ENCODE measurements at regions not wholly inside any gene's neighbourhood (a gene's known extent, or its start where the extent isn't known, plus 50 kb on each side); places are given as distances from the start of the nearest gene placed in this dataset.

GRCh38 chr16:58948244-58948643 lies 214.1 kb upstream of the GOT2 start:
- peaks cover 0 to 5% (median 2%) of the 10 kb centered on the region in 4 donors for H3K9me3 ChIP-seq (ENCODE audit: control insufficient read depth in 4 of 4, low read length in 3 of 4)
- no peaks in the 10 kb centered on the region for H3K4me1 ChIP-seq (ENCODE audit: control insufficient read depth in 4 of 4, insufficient read depth in 4 of 4, low read length in 3 of 4)
- no peak overlapping the region for H3K9ac ChIP-seq (ENCODE audit: low read depth in 1 of 2, low read length in 2 of 2)
- TF ChIP-seq TAF1 (conservative IDR thresholded peaks at IDR 0.05): no peak
- TF ChIP-seq HNF4G (IDR thresholded peaks at IDR 0.05): no peak
- TF ChIP-seq RAD21 (IDR thresholded peaks at IDR 0.05): no peak
- TF ChIP-seq ZBTB33 (IDR thresholded peaks at IDR 0.05): no peak
- TF ChIP-seq REST (IDR thresholded peaks at IDR 0.05): no peak
- no peak for TF ChIP-seq JUND (IDR thresholded peaks at IDR 0.05)
- no peak for TF ChIP-seq EGR1 (IDR thresholded peaks at IDR 0.05; ENCODE audit: low read depth in 2 of 2)
- TF ChIP-seq, protein P1, sequence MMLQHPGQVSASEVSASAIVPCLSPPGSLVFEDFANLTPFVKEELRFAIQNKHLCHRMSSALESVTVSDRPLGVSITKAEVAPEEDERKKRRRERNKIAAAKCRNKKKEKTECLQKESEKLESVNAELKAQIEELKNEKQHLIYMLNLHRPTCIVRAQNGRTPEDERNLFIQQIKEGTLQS (IDR thresholded peaks at IDR 0.05): no peak
- TF ChIP-seq CTCF (IDR thresholded peaks at IDR 0.05; ENCODE audit: low read depth, low read length, missing input control): no peak
- no peak for TF ChIP-seq SP1 (IDR thresholded peaks at IDR 0.05)
- no peak for TF ChIP-seq HNF4A (conservative IDR thresholded peaks at IDR 0.05)
- TF ChIP-seq NR2F2 (IDR thresholded peaks at IDR 0.05): no peak
- TF ChIP-seq YY1 (IDR thresholded peaks at IDR 0.05): no peak
- TF ChIP-seq RXRA (IDR thresholded peaks at IDR 0.05): no peak
- TF ChIP-seq MAX (IDR thresholded peaks at IDR 0.05): no peak
- no peak for TF ChIP-seq FOXA1 (IDR thresholded peaks at IDR 0.05)
- no peak for TF ChIP-seq FOXA2 (IDR thresholded peaks at IDR 0.05)
- TF ChIP-seq GABPA (IDR thresholded peaks at IDR 0.05 in 1 of 2, conservative IDR thresholded peaks at IDR 0.05 in 1 of 2): no peak
- H3K27ac ChIP-seq (ENCODE audit: low read depth in 1 of 2, low read length in 2 of 2): no peak overlapping the region
- H3K4me3 ChIP-seq (ENCODE audit: low read depth in 1 of 3, low read length in 3 of 3): no peak overlapping the region
- DNase-seq (ENCODE audit: low spot score): no peak
- 50% methylated on average over 1 of the region's 1 CpG for WGBS
- H3K27me3 ChIP-seq (ENCODE audit: control insufficient read depth in 4 of 4, insufficient read depth in 4 of 4, low read length in 3 of 4): no peaks in the 10 kb centered on the region
- no peaks in the 10 kb centered on the region for H3K36me3 ChIP-seq (ENCODE audit: control insufficient read depth in 4 of 4, insufficient read depth in 3 of 4, low read depth in 1 of 4, low read length in 3 of 4)

Measured in liver (tissue), 8 donors.